Skeletal muscle satellite cell (primary cell): ENCODE measurements at regions not wholly inside any gene's neighbourhood (a gene's known extent, or its start where the extent isn't known, plus 50 kb on each side); places are given as distances from the start of the nearest gene placed in this dataset.

Source experiments
- H3K27me3 ChIP-seq: 2 replicates; pipeline ENCODE4 v1.7.0; 2013; ENCODE audit warnings: low read length; ENCODE audit not compliant: control insufficient read depth, insufficient read depth
- H3K36me3 ChIP-seq: 2 replicates; pipeline ENCODE4 v1.7.0; 2013; ENCODE audit warnings: mild to moderate bottlenecking, control low read depth, low read length; ENCODE audit not compliant: insufficient read depth
- H3K4me1 ChIP-seq: 2 replicates; pipeline ENCODE4 v1.7.0; 2013; ENCODE audit warnings: low read length; ENCODE audit not compliant: control insufficient read depth, insufficient read depth
- H3K4me2 ChIP-seq: 2 replicates; pipeline ENCODE4 v1.7.0; 2013; ENCODE audit warnings: mild to moderate bottlenecking, low read length
- H3K4me3 ChIP-seq: 2 replicates; pipeline ENCODE4 v1.7.0; 2013; ENCODE audit warnings: low read length
- H3K9ac ChIP-seq: 2 replicates; pipeline ENCODE4 v1.7.0; 2013; ENCODE audit warnings: mild to moderate bottlenecking, low read depth, low read length, moderate library complexity
- H3K9me3 ChIP-seq: replicated peaks from 2 replicates; pipeline ENCODE4 v1.7.0; 2013; ENCODE audit warnings: mild to moderate bottlenecking, control low read depth, low read length

DNA sequence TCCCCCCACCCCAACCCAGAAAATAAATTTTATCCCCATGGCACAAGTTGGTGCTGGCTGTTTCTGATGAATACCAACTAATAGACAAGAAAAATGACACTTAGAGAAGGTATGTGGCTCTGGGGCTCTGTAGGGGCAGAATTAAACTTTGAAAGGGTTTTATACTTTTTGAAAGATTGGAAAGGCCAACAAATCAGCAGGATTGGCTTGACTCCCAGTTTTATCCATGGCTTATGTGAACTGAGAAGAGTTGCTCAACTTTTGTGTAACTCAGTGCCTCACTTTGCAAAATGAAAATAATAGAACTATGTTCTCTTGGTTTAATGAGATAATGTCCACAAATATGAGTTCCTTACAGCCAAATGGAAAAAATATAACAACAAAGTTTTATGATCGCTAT is 288.9 kb upstream of the KIF2A start:
- no peaks in the 10 kb centered on the region for H3K36me3 ChIP-seq
- H3K9me3 ChIP-seq: no peaks in the 10 kb centered on the region
- peaks cover 7% of the 10 kb centered on the region for H3K27me3 ChIP-seq
- no peak overlapping the region for H3K4me2 ChIP-seq
- H3K4me1 ChIP-seq: no peaks in the 10 kb centered on the region
- no peak overlapping the region for H3K4me3 ChIP-seq
- H3K9ac ChIP-seq: no peak overlapping the region

DNA sequence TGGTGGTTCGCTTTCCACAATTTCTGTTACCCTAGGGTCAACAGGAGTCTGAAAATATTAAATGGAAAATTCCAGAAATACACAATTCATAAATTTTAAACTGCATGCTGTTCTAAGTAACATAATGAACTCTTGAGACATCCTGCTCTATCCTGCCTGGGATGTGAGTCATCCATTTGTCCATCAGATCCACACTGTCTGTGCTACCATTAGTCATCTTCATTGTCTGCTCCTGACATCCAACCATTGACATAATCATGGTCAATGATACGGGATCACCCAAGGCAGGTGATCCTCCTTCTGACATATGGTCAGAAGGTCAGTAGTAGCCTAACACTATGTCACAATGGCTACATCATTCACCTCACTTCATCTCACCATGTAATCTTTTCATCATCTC is 276.7 kb upstream of the KIF2A start:
- Histone ChIP-seq H3K4me1 (peaks cover 5% of the 10 kb centered on the region), H3K27me3 (no peaks in the 10 kb centered on the region), H3K4me2 (no peak overlapping the region), H3K36me3 (no peaks in the 10 kb centered on the region), H3K9ac (no peak overlapping the region), H3K4me3 (no peak overlapping the region), H3K9me3 (no peaks in the 10 kb centered on the region)

DNA sequence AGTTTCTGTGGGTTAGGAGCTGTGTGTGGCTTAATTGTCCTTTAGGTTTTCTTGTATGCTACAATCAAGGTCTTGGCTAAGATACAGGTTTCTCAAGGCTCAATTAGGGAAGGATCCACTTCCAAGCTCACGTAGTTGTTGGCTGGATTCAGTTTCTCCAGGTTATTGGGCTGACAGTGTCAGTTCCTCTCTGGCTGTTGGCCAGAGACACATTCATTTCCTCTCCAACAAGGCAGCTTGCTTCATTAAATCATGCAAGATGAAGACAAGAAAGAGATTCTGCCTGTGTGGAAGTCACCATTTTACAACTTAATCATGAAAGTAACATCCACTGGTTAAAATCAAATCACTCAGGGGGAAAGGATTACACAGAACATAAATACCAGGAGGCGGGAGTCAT is 275.7 kb upstream of the KIF2A start:
- Histone ChIP-seq H3K9me3 (no peaks in the 10 kb centered on the region), H3K36me3 (no peaks in the 10 kb centered on the region), H3K27me3 (no peaks in the 10 kb centered on the region), H3K9ac (no peak overlapping the region), H3K4me2 (no peak overlapping the region), H3K4me3 (no peak overlapping the region), H3K4me1 (peaks cover 5% of the 10 kb centered on the region)

DNA sequence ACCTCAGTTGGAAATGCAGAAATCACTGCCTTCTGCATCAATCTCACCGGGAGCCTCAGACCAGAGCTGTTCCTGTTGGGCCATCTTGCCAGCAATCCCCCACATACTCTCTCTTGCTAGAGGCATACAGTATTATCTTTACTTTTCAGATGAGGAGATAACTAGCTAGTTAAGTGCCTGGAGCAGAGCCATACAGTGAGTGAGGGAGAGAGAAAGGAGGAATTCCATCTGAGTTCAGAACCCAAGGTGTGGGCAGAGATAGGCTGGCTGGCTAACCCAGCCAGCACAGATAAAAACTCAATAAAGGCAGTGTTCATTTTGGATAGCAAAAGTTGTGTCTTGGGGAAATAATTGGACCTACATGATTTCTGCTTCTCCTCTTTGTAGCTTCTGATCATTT is 268.0 kb upstream of the KIF2A start:
- Histone ChIP-seq H3K27me3 (peaks cover 25% of the 10 kb centered on the region), H3K4me1 (no peaks in the 10 kb centered on the region), H3K4me3 (no peak overlapping the region), H3K9ac (no peak overlapping the region), H3K9me3 (no peaks in the 10 kb centered on the region), H3K36me3 (no peaks in the 10 kb centered on the region), H3K4me2 (no peak overlapping the region)

DNA sequence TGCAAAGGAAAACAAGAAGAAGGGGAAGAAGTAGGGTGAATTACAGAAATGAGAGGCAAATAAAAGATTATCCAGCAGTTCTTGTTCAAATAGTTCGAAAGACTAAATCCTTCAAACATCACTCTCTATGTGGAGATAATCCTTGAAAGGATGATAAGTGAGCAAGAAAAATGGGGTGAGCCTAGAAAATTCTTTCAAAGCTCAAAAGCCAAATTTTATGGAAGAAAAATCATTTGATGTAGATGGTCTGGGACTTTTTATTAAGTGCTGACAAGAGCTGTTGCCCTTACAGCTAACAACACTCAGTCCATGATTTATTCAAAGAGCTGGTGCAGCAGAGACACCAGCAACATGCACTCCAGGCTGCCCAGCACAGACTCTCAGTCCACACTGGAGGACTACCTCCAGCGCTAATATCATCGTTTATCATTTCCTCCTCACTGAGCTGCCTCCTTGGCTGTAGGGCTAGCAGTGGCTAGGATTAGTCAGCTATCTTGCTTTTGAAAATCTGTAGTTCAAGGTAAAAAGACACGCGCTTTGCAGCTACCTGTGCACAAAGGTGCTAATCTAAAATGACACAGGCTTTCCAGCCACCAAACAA is 264.8 kb upstream of the KIF2A start:
- no peaks in the 10 kb centered on the region for H3K4me1 ChIP-seq
- H3K4me3 ChIP-seq: no peak overlapping the region
- H3K27me3 ChIP-seq: peaks cover 40% of the 10 kb centered on the region
- H3K4me2 ChIP-seq: no peak overlapping the region
- no peaks in the 10 kb centered on the region for H3K36me3 ChIP-seq
- H3K9me3 ChIP-seq: no peaks in the 10 kb centered on the region
- no peak overlapping the region for H3K9ac ChIP-seq

DNA sequence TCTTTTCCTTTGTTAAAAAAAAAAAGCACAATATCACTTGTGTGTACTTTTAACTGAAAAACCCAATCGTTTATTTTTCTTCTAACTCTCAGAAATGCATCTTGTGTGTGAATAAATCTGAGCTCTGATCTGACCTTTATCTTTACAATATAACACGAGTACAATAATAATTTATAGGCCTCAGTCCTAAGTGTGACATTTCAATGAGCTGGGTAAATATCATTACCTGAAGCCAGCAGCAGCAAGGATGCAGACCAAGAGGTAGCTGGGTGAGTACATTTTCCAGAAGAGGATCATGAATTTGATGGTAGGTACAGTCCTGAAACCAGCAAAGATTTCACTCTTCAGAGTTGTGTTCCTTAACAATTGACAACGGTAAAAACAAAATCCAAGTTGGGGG is 264.0 kb upstream of the KIF2A start:
- Histone ChIP-seq H3K4me2 (no peak overlapping the region), H3K9me3 (no peaks in the 10 kb centered on the region), H3K4me1 (no peaks in the 10 kb centered on the region), H3K4me3 (no peak overlapping the region), H3K36me3 (no peaks in the 10 kb centered on the region), H3K9ac (no peak overlapping the region), H3K27me3 (peaks cover 43% of the 10 kb centered on the region)

DNA sequence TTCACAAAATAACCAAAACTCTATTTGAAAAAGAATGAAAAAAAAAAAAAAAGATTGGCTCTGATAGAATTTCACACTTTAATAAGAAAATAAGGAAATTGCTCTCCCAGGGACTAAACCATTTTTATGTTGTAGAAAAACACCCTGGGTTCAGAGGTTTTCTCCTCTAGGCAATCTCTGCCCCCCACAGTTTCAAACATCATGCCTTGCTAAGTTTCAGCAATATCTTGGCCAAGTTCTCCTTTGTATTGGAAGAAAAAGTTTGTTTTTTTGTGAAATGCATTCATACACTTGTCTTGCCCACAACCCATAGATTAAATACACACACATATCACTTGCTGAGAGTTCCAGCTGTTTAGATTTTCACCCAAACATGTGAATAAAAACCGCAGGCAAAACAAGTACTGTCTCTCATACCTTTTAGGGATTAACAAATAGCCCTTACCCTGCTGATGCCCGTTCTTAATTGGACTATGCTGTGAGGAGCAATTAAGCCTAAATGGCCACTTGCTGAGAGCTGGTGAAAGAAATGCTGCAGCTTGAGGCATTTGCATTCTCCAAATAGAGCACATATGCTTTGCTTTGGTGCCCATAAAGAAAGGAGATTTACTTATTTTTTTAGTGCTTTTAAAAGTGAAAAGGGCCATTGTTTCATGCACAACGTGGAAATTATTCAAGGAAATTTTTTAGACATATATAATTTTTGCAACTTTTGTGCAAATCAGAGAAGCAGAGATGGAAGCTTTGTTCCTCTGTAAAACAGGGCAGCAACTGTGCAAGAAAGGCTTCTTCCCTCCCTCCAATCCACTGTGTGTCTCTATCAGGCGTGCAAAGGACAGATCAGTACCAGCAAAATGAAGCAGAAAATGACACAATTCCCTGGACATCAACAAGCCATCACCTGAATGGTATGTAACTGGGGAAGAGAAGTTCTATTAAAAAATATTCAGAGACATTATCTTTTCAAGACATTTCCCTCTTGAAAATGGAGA is 262.4 kb upstream of the KIF2A start:
- H3K4me2 ChIP-seq: no peak overlapping the region
- no peaks in the 10 kb centered on the region for H3K4me1 ChIP-seq
- H3K4me3 ChIP-seq: no peak overlapping the region
- H3K36me3 ChIP-seq: no peaks in the 10 kb centered on the region
- no peaks in the 10 kb centered on the region for H3K9me3 ChIP-seq
- no peak overlapping the region for H3K9ac ChIP-seq
- peaks cover 44% of the 10 kb centered on the region for H3K27me3 ChIP-seq

DNA sequence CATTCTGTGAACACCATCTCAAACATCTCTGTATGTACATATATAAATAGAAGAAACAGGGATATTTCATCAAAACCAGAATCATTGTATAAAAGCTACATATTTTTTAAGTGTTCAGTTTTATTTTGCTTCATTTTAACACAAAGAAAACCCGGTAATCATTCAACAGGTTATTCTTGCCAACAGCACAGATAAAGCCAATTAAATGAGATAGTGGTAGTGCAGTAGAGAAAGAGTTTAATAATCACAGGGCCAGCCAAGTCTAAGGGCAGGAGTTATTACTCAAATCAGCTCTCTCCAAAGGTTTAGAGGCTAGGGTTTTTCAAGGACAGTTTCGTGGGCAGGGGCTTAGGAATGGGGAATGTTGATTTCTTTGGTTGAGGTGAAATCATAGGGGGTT is 261.0 kb upstream of the KIF2A start:
- Histone ChIP-seq H3K9me3 (no peaks in the 10 kb centered on the region), H3K4me1 (no peaks in the 10 kb centered on the region), H3K4me2 (no peak overlapping the region), H3K36me3 (no peaks in the 10 kb centered on the region), H3K4me3 (no peak overlapping the region), H3K27me3 (peaks cover 47% of the 10 kb centered on the region), H3K9ac (no peak overlapping the region)

DNA sequence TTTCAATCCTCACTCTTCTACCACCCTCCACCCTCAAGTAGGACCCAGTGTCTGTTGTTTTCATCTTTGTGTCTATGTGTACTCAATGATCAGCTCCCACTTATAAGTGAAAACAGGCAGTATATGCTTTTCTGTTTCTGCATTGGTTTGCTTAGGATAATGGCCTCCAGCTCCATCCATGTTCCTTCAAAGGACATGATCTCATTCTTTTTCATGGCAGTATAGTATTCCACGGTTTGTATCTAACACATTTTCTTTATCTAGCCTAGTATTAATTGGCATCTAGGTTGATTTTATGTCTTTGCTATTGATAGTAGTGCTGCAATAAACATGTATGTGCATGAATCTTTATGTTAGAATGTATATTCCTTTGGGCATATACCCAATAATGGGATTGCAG is 259.8 kb upstream of the KIF2A start:
- Histone ChIP-seq H3K4me2 (no peak overlapping the region), H3K9ac (no peak overlapping the region), H3K36me3 (no peaks in the 10 kb centered on the region), H3K4me1 (no peaks in the 10 kb centered on the region), H3K27me3 (peaks cover 56% of the 10 kb centered on the region), H3K4me3 (no peak overlapping the region), H3K9me3 (no peaks in the 10 kb centered on the region)

DNA sequence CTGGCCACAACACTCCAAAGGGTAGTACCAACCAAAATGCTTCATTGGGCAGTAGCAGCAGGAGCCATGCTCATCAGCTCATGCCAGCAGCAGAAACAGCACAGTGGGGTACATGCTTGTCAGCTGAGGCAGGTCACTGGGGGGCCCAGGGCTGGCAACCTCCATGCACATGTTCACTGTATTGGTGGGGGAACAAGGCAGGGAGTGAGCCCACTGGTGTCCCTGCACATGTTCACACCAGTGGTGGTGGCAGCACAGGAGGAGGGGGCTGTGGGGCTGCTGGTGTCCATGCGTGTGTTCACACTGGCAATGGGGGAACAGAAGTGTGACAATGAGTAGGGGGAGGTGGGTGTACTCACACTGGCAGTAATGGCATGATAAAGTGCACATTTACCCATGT is 254.3 kb upstream of the KIF2A start:
- H3K9me3 ChIP-seq: no peaks in the 10 kb centered on the region

DNA sequence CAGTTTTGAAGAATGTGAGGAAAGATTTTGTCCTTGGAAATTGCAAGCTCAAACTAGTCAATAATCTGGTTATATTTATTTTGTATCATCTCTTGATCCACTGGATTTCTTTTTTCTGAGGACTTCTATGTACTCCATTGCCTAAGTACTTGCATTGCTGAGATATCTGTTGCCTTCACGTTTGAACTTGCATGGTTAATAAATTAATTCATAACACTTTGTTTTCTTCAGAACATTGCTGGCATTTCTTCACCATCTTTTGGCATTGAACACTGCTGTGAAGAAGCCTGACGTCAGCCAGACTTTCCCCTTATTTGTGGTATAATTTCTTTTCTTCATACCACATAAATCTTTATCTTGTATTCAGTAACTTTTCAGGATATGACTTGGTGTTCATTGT is 246.0 kb upstream of the KIF2A start:
- Histone ChIP-seq H3K9ac (no peak overlapping the region), H3K4me1 (no peaks in the 10 kb centered on the region), H3K27me3 (peaks cover 29% of the 10 kb centered on the region), H3K4me3 (no peak overlapping the region), H3K9me3 (no peaks in the 10 kb centered on the region), H3K36me3 (no peaks in the 10 kb centered on the region), H3K4me2 (no peak overlapping the region)

More for the DNA sequence above, 254.3 kb upstream of the KIF2A start:
- Histone ChIP-seq H3K4me1 (no peaks in the 10 kb centered on the region), H3K4me2 (no peak overlapping the region), H3K27me3 (peaks cover 29% of the 10 kb centered on the region), H3K36me3 (no peaks in the 10 kb centered on the region), H3K4me3 (no peak overlapping the region), H3K9ac (no peak overlapping the region)

DNA sequence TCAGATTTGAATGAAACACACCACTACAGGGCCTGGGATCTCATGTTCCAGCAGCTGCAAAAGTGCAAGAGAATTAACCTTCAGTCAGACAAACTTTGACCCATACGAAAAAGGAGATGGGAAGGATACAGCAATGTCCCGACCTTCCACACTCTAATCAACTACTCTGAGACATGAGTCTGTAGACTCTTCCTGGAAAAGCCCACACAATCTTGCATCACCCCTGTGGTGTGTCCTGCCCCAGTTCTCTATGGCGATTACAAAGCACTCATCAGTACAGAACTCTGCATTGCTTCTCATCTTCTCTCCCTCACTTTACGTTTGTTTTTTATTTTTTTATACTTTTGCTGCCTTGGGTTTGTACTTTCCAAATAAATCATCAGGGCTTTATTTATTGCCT is 241.0 kb upstream of the KIF2A start:
- Histone ChIP-seq H3K4me2 (no peak overlapping the region), H3K9me3 (no peaks in the 10 kb centered on the region), H3K9ac (no peak overlapping the region), H3K4me3 (no peak overlapping the region), H3K36me3 (no peaks in the 10 kb centered on the region), H3K27me3 (peaks cover 32% of the 10 kb centered on the region), H3K4me1 (no peaks in the 10 kb centered on the region)
